ENCODE measurements at regions not wholly inside any gene's neighbourhood (a gene's known extent, or its start where the extent isn't known, plus 50 kb on each side); places are given as distances from the start of the nearest gene placed in this dataset.
"Not testable (repeated sequence)": the region's sequence is repeated elsewhere in the genome, so short reads cannot be mapped to it uniquely, and the experiment has no call there.

- H3K4me3 ChIP-seq, H3K27ac ChIP-seq: not testable (repeated sequence)
Observed at GRCh38 chr1:66424530-66424929, 109.4 kb upstream of the SGIP1 start.

- Histone ChIP-seq H3K4me3 (no peak overlapping the region), H3K27ac (no peak overlapping the region)
Observed at GRCh38 chr1:66426239-66426853, 107.6 kb upstream of the SGIP1 start.

DNA sequence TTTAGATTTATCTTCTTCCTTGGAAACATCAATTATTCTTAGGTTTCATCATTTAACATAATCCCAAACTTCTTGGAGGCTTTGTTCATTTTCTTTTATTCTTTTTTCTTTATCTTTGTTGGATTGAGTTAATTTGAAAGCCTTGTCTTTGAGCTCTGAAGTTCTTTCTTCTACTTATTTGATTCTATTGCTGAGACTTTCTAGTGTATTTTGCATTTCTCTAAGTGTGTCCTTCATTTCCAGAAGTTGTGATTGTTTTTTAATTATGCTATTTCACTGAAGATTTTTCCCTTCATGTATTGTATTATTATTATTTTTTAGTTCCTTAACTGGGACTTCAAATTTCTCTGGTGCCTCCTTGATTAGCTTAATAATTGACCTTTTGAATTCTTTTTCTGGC lies 103.1 kb upstream of the SGIP1 start:
- H3K4me3 ChIP-seq, H3K27ac ChIP-seq: not testable (repeated sequence)

GRCh38 chr1:66431999-66432398 lies 102.0 kb upstream of the SGIP1 start:
- H3K27ac ChIP-seq, result no peak overlapping the region
- H3K4me3 ChIP-seq, result no peak overlapping the region

GRCh38 chr1:66433611-66434010 lies 100.3 kb upstream of the SGIP1 start:
- H3K4me3 ChIP-seq, result no peak overlapping the region
- no peak overlapping the region for H3K27ac ChIP-seq

DNA sequence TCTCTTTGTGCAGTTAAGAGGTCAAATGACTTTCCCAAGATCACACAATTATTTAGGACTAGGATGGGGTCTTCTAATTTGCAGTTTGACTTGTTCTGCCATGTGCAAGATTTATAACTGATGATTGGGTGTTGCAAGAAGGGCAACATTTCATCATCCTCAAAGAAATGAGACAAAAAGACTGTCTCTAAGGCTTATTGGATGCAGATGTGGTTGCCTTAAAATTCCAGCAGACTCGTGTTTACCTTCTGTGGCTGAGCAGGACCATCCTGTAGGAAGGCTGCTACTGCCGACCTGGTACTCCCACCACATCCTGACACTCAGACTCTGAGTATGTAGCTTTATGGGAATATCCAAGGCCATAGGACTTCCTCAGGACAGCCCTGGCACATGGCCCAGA lies 99.9 kb upstream of the SGIP1 start:
- H3K27ac ChIP-seq, result no peak overlapping the region
- H3K4me3 ChIP-seq, result no peak overlapping the region

GRCh38 chr1:66435541-66435940 lies 98.4 kb upstream of the SGIP1 start:
- Histone ChIP-seq H3K4me3 (no peak overlapping the region), H3K27ac (peak overlapping the region in 1 of 21 experiments; percentile 40)

DNA sequence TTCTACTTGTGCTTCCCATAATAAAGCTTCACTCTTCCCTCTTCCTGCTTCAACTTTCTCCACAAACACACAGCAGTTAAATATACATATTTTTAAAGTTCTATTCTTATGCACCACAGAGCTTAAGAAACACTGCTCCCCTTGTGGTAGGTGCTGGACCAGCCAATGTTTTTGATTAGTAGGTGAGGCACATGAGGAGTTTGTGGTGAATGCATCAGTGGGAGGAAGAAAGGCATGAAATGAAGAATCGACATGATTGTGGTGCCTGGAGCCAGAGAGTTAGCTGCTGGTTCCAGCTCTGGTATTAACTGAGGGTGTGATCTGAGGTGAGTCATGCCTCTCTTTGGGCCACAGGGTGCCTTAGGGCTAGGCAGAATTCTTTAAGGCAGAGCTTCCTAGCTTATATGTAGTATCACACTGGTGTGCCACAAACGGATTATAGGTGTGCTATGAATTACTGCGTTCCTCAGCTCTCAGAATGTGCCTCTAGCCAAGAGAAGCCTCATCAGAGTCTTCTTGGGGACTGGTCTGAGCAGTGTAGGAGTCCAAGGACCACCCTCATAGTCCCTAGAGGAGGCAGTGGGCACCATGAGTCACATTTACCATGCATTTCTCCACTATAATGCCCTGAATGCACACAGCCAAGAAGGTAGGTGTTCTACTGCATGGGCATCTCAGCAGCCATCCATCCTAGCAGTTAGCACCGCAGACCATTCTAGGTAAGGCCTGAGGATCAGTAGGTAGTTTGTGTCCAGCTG lies 97.4 kb upstream of the SGIP1 start:
- H3K4me3 ChIP-seq, result no peak overlapping the region
- H3K27ac ChIP-seq, result peak overlapping the region in 7 of 21 experiments; percentile 14 to 52 (median 22)

- H3K27ac ChIP-seq, result peak overlapping the region in 6 of 21 experiments; percentile 14 to 52 (median 22)
- no peak overlapping the region for H3K4me3 ChIP-seq
Observed at GRCh38 chr1:66437136-66437401, 96.9 kb upstream of the SGIP1 start.

DNA sequence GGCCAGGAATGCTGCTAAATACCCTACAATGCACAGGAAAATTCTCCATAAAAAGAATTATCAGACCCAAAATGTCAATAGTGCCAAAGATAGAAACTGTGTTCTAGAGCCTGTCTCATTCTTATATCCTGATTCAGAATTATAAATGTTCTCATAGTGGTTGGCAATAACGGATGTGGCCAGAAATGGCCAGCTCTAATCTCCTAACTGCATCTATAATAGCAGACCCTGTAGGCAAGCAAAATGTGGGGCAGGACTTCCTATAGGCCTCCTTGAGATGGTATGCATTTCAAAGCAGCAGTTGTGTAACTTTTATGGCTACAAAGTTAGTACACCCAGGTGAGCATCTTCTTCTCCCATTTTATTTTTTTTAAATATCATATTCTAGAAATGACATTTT lies 95.9 kb upstream of the SGIP1 start:
- Histone ChIP-seq H3K4me3 (no peak overlapping the region), H3K27ac (peak overlapping the region in 3 of 21 experiments; percentile 4 to 58 (median 8))

GRCh38 chr1:66438501-66438900 lies 95.5 kb upstream of the SGIP1 start:
- H3K4me3 ChIP-seq, result no peak overlapping the region
- H3K27ac ChIP-seq, result peak overlapping the region in 7 of 21 experiments; percentile 9 to 58 (median 39)

GRCh38 chr1:66439031-66439740 lies 94.8 kb upstream of the SGIP1 start:
- no peak overlapping the region for H3K4me3 ChIP-seq
- H3K27ac ChIP-seq, result peak overlapping the region in 9 of 21 experiments; percentile 9 to 58 (median 39)

DNA sequence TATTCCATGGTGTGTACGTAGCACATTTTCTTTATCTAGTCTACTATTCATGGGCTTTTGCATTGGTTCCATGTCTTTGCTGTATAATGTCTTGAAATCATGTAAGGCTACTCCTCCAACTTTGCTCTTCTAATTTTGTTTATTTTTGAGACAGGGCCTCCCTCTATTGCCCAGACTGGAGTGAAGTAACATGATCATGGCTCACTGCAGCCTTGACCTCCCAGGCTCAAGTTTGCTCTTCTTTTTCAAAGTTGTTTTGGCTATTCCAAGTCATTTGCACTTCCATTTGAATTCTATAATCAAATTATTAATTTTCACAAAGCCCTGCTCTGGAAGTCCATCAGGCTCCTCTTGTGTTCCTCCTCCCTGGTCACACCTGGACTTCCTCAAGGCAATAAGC lies 90.2 kb upstream of the SGIP1 start:
- Histone ChIP-seq H3K4me3 (no peak overlapping the region), H3K27ac (no peak overlapping the region)

GRCh38 chr1:66444438-66445265 lies 89.3 kb upstream of the SGIP1 start:
- Histone ChIP-seq H3K27ac (peak overlapping the region in 3 of 21 experiments; percentile 75 to 86 (median 83)), H3K4me3 (no peak overlapping the region)

- Histone ChIP-seq H3K4me3 (no peak overlapping the region), H3K27ac (peak overlapping the region in 17 of 21 experiments; percentile 25 to 86 (median 55))
Observed at GRCh38 chr1:66445492-66446181, 88.3 kb upstream of the SGIP1 start.

GRCh38 chr1:66446261-66447001 lies 87.5 kb upstream of the SGIP1 start:
- Histone ChIP-seq H3K27ac (peak overlapping the region in 13 of 21 experiments; percentile 38 to 86 (median 66)), H3K4me3 (no peak overlapping the region)

GRCh38 chr1:66450043-66450514 lies 83.9 kb upstream of the SGIP1 start:
- peak overlapping the region in 3 of 21 experiments; percentile 9 to 35 (median 33) for H3K27ac ChIP-seq
- no peak overlapping the region for H3K4me3 ChIP-seq

DNA sequence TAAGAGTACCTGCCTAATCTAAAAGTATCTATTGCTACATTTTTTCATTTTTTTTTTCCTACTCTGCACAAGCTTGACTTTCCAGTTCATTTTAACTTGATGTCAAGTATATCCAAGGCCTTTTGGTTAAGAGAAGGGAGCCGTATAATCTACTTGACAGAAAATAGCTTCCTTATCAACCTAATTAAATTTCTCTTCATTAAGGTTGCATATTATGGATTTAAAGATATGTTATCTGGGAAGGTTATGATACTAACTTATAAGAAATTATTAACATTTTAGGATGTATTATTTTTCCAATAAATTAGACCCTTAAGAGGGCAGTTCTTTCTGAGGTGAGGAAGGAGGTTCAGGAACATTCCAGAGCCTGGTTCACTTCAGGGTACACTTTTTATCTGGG lies 83.1 kb upstream of the SGIP1 start:
- no peak overlapping the region for H3K4me3 ChIP-seq
- peak overlapping the region in 1 of 21 experiments; percentile 0 for H3K27ac ChIP-seq

GRCh38 chr1:66452162-66452561 lies 81.8 kb upstream of the SGIP1 start:
- no peak overlapping the region for H3K27ac ChIP-seq
- H3K4me3 ChIP-seq, result no peak overlapping the region

Measured in skin epidermis (tissue), 12 donors.